ENCODE measurements at regions not wholly inside any gene's neighbourhood (a gene's known extent, or its start where the extent isn't known, plus 50 kb on each side); places are given as distances from the start of the nearest gene placed in this dataset.

GRCh38 chr17:13812350-13812749 lies 210.6 kb upstream of the HS3ST3A1 start:
- ChIA-PET CTCF (no interaction called here), POLR2A (no interaction called here)
- Mint-ChIP-seq H3K4me1 (no peaks in the 10 kb centered on the region), H3K9me3 (no peaks in the 10 kb centered on the region), H3K27ac (no peak overlapping the region), H3K4me3 (no peak overlapping the region), H3K36me3 (ENCODE audit: low read depth) (no peaks in the 10 kb centered on the region), H3K27me3 (no peaks in the 10 kb centered on the region)
- ATAC-seq (ENCODE audit: low read depth) (no peak), DNase-seq (no peak)
- no peak for TF ChIP-seq CTCF (IDR thresholded peaks at IDR 0.05)
- intact Hi-C loops (cut with micrococcal nuclease): no loop called here

GRCh38 chr17:13813347-13814240 lies 211.9 kb upstream of the HS3ST3A1 start:
- TF ChIP-seq CTCF (IDR thresholded peaks at IDR 0.05): no peak

GRCh38 chr17:13822700-13823099 lies 221.0 kb upstream of the HS3ST3A1 start:
- ChIA-PET CTCF (no interaction called here), POLR2A (no interaction called here)
- Mint-ChIP-seq H3K4me1 (no peaks in the 10 kb centered on the region), H3K9me3 (peaks cover 2% of the 10 kb centered on the region), H3K27me3 (no peaks in the 10 kb centered on the region), H3K36me3 (ENCODE audit: low read depth) (no peaks in the 10 kb centered on the region), H3K4me3 (no peak overlapping the region), H3K27ac (no peak overlapping the region)
- no peak for ATAC-seq (ENCODE audit: low read depth)
- intact Hi-C loops (cut with micrococcal nuclease): no loop called here
- no peak for DNase-seq
- no peak for TF ChIP-seq CTCF (IDR thresholded peaks at IDR 0.05)

More at GRCh38 chr17:13813347-13814240, 211.9 kb upstream of the HS3ST3A1 start:
- H3K27me3 Mint-ChIP-seq: no peaks in the 10 kb centered on the region
- intact Hi-C loops (cut with micrococcal nuclease): no loop called here
- H3K4me3 Mint-ChIP-seq: no peak overlapping the region
- DNase-seq (no peak), ATAC-seq (ENCODE audit: low read depth) (no peak)
- ChIA-PET CTCF (no interaction called here), POLR2A (no interaction called here)
- no peaks in the 10 kb centered on the region for H3K4me1 Mint-ChIP-seq
- H3K36me3 Mint-ChIP-seq (ENCODE audit: low read depth): no peaks in the 10 kb centered on the region
- H3K27ac Mint-ChIP-seq: no peak overlapping the region
- no peaks in the 10 kb centered on the region for H3K9me3 Mint-ChIP-seq

GRCh38 chr17:13825526-13826040 lies 223.9 kb upstream of the HS3ST3A1 start:
- no peak for ATAC-seq (ENCODE audit: low read depth)
- Mint-ChIP-seq H3K27me3 (no peaks in the 10 kb centered on the region), H3K4me3 (no peak overlapping the region), H3K4me1 (no peaks in the 10 kb centered on the region), H3K9me3 (peaks cover 3% of the 10 kb centered on the region), H3K36me3 (ENCODE audit: low read depth) (no peaks in the 10 kb centered on the region), H3K27ac (no peak overlapping the region)
- POLR2A ChIA-PET: no interaction called here
- DNase-seq: no peak
- no peak for TF ChIP-seq CTCF (IDR thresholded peaks at IDR 0.05)
- intact Hi-C loops (cut with micrococcal nuclease): no loop called here
- CTCF ChIA-PET: no interaction called here

GRCh38 chr17:13827118-13827517 lies 225.4 kb upstream of the HS3ST3A1 start:
- H3K27me3 Mint-ChIP-seq: no peaks in the 10 kb centered on the region
- CTCF ChIA-PET: no interaction called here
- H3K36me3 Mint-ChIP-seq (ENCODE audit: low read depth): no peaks in the 10 kb centered on the region
- H3K4me3 Mint-ChIP-seq: no peak overlapping the region
- H3K4me1 Mint-ChIP-seq: no peaks in the 10 kb centered on the region
- intact Hi-C loops (cut with micrococcal nuclease): no loop called here
- ATAC-seq (ENCODE audit: low read depth) (no peak), DNase-seq (no peak)
- H3K27ac Mint-ChIP-seq: no peak overlapping the region
- no peak for TF ChIP-seq CTCF (IDR thresholded peaks at IDR 0.05)
- POLR2A ChIA-PET: no interaction called here
- H3K9me3 Mint-ChIP-seq: peaks cover 3% of the 10 kb centered on the region
